ENCODE measurements at regions not wholly inside any gene's neighbourhood (a gene's known extent, or its start where the extent isn't known, plus 50 kb on each side); places are given as distances from the start of the nearest gene placed in this dataset.

DNA sequence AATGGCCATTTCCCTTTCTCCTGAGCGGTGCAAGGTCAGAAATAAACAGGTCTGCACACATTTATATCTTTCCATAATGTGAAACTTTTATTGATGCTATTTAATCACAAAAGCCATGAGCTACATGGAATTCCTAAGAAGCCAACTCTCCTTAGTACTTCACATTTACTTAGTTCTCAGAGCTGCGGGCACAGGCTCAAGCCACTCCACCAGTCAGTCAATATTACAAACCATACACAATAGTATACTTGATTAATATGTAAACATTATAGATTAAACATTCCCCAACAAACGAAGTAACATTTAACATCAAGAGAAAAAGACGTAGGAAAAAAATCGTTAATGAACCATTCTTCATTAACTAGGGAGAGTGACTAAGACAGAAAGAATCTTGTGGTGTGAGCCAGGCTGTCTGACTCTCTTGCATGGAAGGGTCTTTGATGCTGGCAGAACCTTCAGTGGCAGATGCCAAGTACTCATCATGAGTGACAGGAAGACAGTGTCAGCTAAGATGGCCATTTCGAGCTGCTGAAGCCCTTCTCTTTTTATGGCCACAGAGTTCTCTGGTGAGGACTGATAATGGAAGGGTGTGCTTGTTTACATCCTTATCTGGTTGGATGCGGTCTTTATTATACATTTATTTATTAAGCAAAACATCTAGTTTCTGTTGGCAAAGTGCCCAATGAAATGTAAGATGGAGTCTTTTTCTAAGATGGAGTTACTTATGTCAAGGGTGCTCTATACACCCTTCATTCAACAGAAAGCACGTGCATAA lies 115.5 kb upstream of the TUT7 start:
- WGBS, 2 donors: 40 to 66% methylated on average over 8 of the region's 8 CpGs
- H3K36me3 ChIP-seq (ENCODE audit: control insufficient read depth in 4 of 4, insufficient read depth in 4 of 4, low read length in 4 of 4): no peaks in the 10 kb centered on the region
- H3K27ac ChIP-seq (ENCODE audit: low read depth in 1 of 2, low read length in 1 of 2): no peak overlapping the region
- DNase-seq (peak in 2 of 3 donors; percentile 50 to 51), ATAC-seq (ENCODE audit: insufficient read depth, low FRiP score) (no peak)
- no peak overlapping the region for H3K9ac ChIP-seq (ENCODE audit: insufficient read depth in 1 of 2, low read length in 2 of 2)
- peaks cover 0 to 13% (median 0%) of the 10 kb centered on the region in 5 donors for H3K4me1 ChIP-seq (ENCODE audit: control insufficient read depth in 5 of 5, insufficient read depth in 5 of 5, low read length in 5 of 5)
- no peak overlapping the region for H3K4me3 ChIP-seq
- TF ChIP-seq CTCF (IDR thresholded peaks at IDR 0.05; ENCODE audit: control extremely low read depth, extremely low read depth): no peak
- no peaks in the 10 kb centered on the region for H3K9me3 ChIP-seq (ENCODE audit: control insufficient read depth in 4 of 4, insufficient read depth in 3 of 4, low read length in 3 of 4)
- no peaks in the 10 kb centered on the region for H3K27me3 ChIP-seq (ENCODE audit: control insufficient read depth in 3 of 3, insufficient read depth in 3 of 3, low read length in 2 of 3)

- TF ChIP-seq CTCF (IDR thresholded peaks at IDR 0.05; ENCODE audit: control extremely low read depth, extremely low read depth): no peak
- Histone ChIP-seq H3K27ac (ENCODE audit: low read depth in 1 of 2, low read length in 1 of 2) (no peak overlapping the region), H3K36me3 (ENCODE audit: control insufficient read depth in 4 of 4, insufficient read depth in 4 of 4, low read length in 4 of 4) (no peaks in the 10 kb centered on the region), H3K4me1 (ENCODE audit: control insufficient read depth in 5 of 5, insufficient read depth in 5 of 5, low read length in 5 of 5) (peaks cover 0 to 6% (median 3%) of the 10 kb centered on the region in 5 donors), H3K27me3 (ENCODE audit: control insufficient read depth in 3 of 3, insufficient read depth in 3 of 3, low read length in 2 of 3) (no peaks in the 10 kb centered on the region), H3K9ac (ENCODE audit: insufficient read depth in 1 of 2, low read length in 2 of 2) (no peak overlapping the region), H3K9me3 (ENCODE audit: control insufficient read depth in 4 of 4, insufficient read depth in 3 of 4, low read length in 3 of 4) (no peaks in the 10 kb centered on the region), H3K4me3 (no peak overlapping the region)
- ATAC-seq (ENCODE audit: insufficient read depth, low FRiP score) (no peak), DNase-seq (no peak)
- 43 to 68% methylated on average over 3 of the region's 3 CpGs for WGBS, 2 donors
Observed at GRCh38 chr9:86464242-86464641, 110.0 kb upstream of the TUT7 start.

DNA sequence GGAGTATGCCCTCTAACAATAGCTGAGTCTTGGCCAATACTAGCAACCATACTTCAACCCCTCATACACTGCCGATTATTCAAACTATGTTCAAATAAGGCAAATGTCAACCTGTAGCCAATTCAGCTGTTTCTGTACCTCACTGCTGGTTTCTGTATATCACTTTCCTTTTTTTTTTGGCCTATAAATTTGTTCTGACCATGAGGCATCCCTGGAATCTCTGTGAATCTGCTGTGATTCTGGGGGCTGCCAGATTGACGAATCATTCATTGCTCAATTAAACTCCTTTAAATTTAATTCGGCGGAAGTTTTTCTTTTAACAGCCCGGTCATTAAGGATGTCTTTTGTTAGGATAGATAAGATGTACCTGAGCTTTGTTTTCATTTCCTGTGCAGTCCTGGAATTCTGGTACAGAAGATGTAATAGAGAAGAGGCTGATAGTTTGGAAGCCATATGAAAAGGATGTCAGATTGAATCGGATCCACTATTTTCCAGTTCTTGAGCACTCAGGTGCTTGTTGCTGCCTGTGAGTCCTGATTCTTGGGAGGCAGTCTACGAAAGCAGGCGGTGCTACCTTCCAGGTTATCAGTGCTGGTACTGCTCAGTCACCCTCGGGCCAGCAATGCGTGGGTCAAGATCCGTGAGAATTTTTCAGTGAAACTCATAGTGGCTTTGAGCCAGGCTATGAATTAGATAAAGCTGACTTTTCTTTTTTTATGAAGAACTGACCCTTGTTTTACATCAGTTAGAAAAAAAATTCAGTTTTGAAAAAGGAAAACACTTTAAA lies 106.2 kb upstream of the TUT7 start:
- DNase-seq (no peak), ATAC-seq (ENCODE audit: insufficient read depth, low FRiP score) (no peak)
- Histone ChIP-seq H3K36me3 (ENCODE audit: control insufficient read depth in 4 of 4, insufficient read depth in 4 of 4, low read length in 4 of 4) (no peaks in the 10 kb centered on the region), H3K4me3 (no peak overlapping the region), H3K4me1 (ENCODE audit: control insufficient read depth in 5 of 5, insufficient read depth in 5 of 5, low read length in 5 of 5) (peaks cover 0 to 6% (median 5%) of the 10 kb centered on the region in 5 donors), H3K27ac (ENCODE audit: low read depth in 1 of 2, low read length in 1 of 2) (no peak overlapping the region), H3K27me3 (ENCODE audit: control insufficient read depth in 3 of 3, insufficient read depth in 3 of 3, low read length in 2 of 3) (no peaks in the 10 kb centered on the region), H3K9me3 (ENCODE audit: control insufficient read depth in 4 of 4, insufficient read depth in 3 of 4, low read length in 3 of 4) (no peaks in the 10 kb centered on the region), H3K9ac (ENCODE audit: insufficient read depth in 1 of 2, low read length in 2 of 2) (peak overlapping the region in 1 of 2 donors; percentile 32)
- no peak for TF ChIP-seq CTCF (IDR thresholded peaks at IDR 0.05; ENCODE audit: control extremely low read depth, extremely low read depth)
- 82 to 86% methylated on average over 11 of the region's 11 CpGs for WGBS, 2 donors

All from lung (tissue), 11 donors.